NB4 (cell line): ENCODE measurements at regions not wholly inside any gene's neighbourhood (a gene's known extent, or its start where the extent isn't known, plus 50 kb on each side); places are given as distances from the start of the nearest gene placed in this dataset.

ENCODE experiments used
- CTCF ChIP-seq: IDR thresholded peaks from one replicate; pipeline ENCODE4 v1.5.1; 2012; ENCODE audit warnings: low read depth, low read length
- POLR2A ChIP-seq: IDR thresholded peaks from 2 replicates; pipeline ENCODE4 v1.6.1; 2011; ENCODE audit warnings: mild to moderate bottlenecking; ENCODE audit not compliant: insufficient read length; ENCODE audit errors: extremely low read depth
- TF ChIP-seq, protein P1 (sequence below): IDR thresholded peaks from 2 replicates; pipeline ENCODE4 v1.6.1; 2011; ENCODE audit warnings: low read depth, low read length

- no peak for TF ChIP-seq POLR2A
- no peak for TF ChIP-seq CTCF
- TF ChIP-seq, protein P1, sequence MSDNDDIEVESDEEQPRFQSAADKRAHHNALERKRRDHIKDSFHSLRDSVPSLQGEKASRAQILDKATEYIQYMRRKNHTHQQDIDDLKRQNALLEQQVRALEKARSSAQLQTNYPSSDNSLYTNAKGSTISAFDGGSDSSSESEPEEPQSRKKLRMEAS: no peak
These were observed 167.7 kb upstream of the MRPS30 start for GRCh38 chr5:44640945-44641456.
